B cell (primary cell): ENCODE measurements at regions not wholly inside any gene's neighbourhood (a gene's known extent, or its start where the extent isn't known, plus 50 kb on each side); places are given as distances from the start of the nearest gene placed in this dataset.

Experiments
- CTCF ChIP-seq: fragments of 200-600 bp; IDR thresholded peaks from one replicate; pipeline ENCODE4 v1.8.0; 2022; ENCODE audit warnings: antibody characterized with exemption, mild to moderate bottlenecking
- EZH2 ChIP-seq: IDR thresholded peaks from 2 replicates; pipeline ENCODE4 v1.6.1; 2012; ENCODE audit warnings: borderline replicate concordance, low read depth, mild to moderate bottlenecking, moderate library complexity, low read length; ENCODE audit not compliant: insufficient read depth, poor library complexity, severe bottlenecking

- TF ChIP-seq CTCF (no peak), EZH2 (no peak)
These were observed 467.7 kb upstream of the CELF4 start for GRCh38 chr18:38033282-38033681.
